ENCODE measurements at regions not wholly inside any gene's neighbourhood (a gene's known extent, or its start where the extent isn't known, plus 50 kb on each side); places are given as distances from the start of the nearest gene placed in this dataset.

GRCh38 chrX:9260603-9261002, 204.3 kb upstream of the TBL1X start:
- TF ChIP-seq CTCF (optimal IDR thresholded peaks at IDR 0.05 in 1 of 3, IDR thresholded peaks at IDR 0.05 in 1 of 3, conservative IDR thresholded peaks at IDR 0.05 in 1 of 3; ENCODE audit: extremely low read depth in 1 of 3, insufficient read depth in 2 of 3, low read length in 3 of 3) (no peak), EZH2 (IDR thresholded peaks at IDR 0.05; ENCODE audit: low read length) (no peak)
- no peaks in the 10 kb centered on the region for H3K27me3 ChIP-seq (ENCODE audit: control insufficient read depth, extremely low read depth, insufficient read depth, low read length)
- H4K20me1 ChIP-seq (ENCODE audit: control insufficient read depth, extremely low read depth, insufficient read depth, low read length): no peaks in the 10 kb centered on the region
- H3K4me3 ChIP-seq (ENCODE audit: control insufficient read depth in 2 of 3, extremely low read depth in 1 of 3, insufficient read depth in 2 of 3, low read depth in 1 of 3, low read length in 3 of 3): no peak overlapping the region
- FAIRE-seq (no peak), DNase-seq (ENCODE audit: low read depth, low spot score) (no peak)
- no peak overlapping the region for H3K27ac ChIP-seq (ENCODE audit: control insufficient read depth, insufficient read depth, low read length)
- H3K4me1 ChIP-seq (ENCODE audit: control insufficient read depth, extremely low read depth, insufficient read depth, low read length): no peaks in the 10 kb centered on the region
- no peaks in the 10 kb centered on the region for H3K9me1 ChIP-seq (ENCODE audit: control insufficient read depth, extremely low read depth, insufficient read depth, low read length)
- H2AFZ ChIP-seq (ENCODE audit: control insufficient read depth, low read length): no peak overlapping the region
- dilution Hi-C loops (cut with MboI; ENCODE audit: extremely low pct_ligation_motif_present, low sequenced_read_pairs): no loop called here
- H3K79me2 ChIP-seq (ENCODE audit: control insufficient read depth, insufficient read depth, low read length): no peaks in the 10 kb centered on the region
- no peak overlapping the region for H3K4me2 ChIP-seq (ENCODE audit: control insufficient read depth, extremely low read depth, insufficient read depth, low read depth, low read length)
- H3K9ac ChIP-seq (ENCODE audit: control insufficient read depth, extremely low read depth, insufficient read depth, low read length): no peak overlapping the region
- peaks cover 3% of the 10 kb centered on the region for H3K9me3 ChIP-seq (ENCODE audit: control insufficient read depth, low read depth, low read length)
- H3K36me3 ChIP-seq (ENCODE audit: control insufficient read depth in 2 of 2, extremely low read depth in 1 of 2, insufficient read depth in 2 of 2, low read length in 2 of 2): no peaks in the 10 kb centered on the region

GRCh38 chrX:9267415-9267814, 197.4 kb upstream of the TBL1X start:
- FAIRE-seq: no peak
- DNase-seq (ENCODE audit: low read depth, low spot score): no peak
- no peak overlapping the region for H3K9ac ChIP-seq (ENCODE audit: control insufficient read depth, extremely low read depth, insufficient read depth, low read length)
- dilution Hi-C loops (cut with MboI; ENCODE audit: extremely low pct_ligation_motif_present, low sequenced_read_pairs): no loop called here
- H3K79me2 ChIP-seq (ENCODE audit: control insufficient read depth, insufficient read depth, low read length): no peaks in the 10 kb centered on the region
- no peak overlapping the region for H3K27ac ChIP-seq (ENCODE audit: control insufficient read depth, insufficient read depth, low read length)
- no peaks in the 10 kb centered on the region for H3K9me3 ChIP-seq (ENCODE audit: control insufficient read depth, low read depth, low read length)
- no peak overlapping the region for H3K4me2 ChIP-seq (ENCODE audit: control insufficient read depth, extremely low read depth, insufficient read depth, low read depth, low read length)
- H2AFZ ChIP-seq (ENCODE audit: control insufficient read depth, low read length): no peak overlapping the region
- TF ChIP-seq EZH2 (IDR thresholded peaks at IDR 0.05; ENCODE audit: low read length): no peak
- no peak for TF ChIP-seq CTCF (optimal IDR thresholded peaks at IDR 0.05 in 1 of 3, IDR thresholded peaks at IDR 0.05 in 1 of 3, conservative IDR thresholded peaks at IDR 0.05 in 1 of 3; ENCODE audit: extremely low read depth in 1 of 3, insufficient read depth in 2 of 3, low read length in 3 of 3)
- no peaks in the 10 kb centered on the region for H3K4me1 ChIP-seq (ENCODE audit: control insufficient read depth, extremely low read depth, insufficient read depth, low read length)
- H3K9me1 ChIP-seq (ENCODE audit: control insufficient read depth, extremely low read depth, insufficient read depth, low read length): no peaks in the 10 kb centered on the region
- peaks cover 4% of the 10 kb centered on the region for H3K27me3 ChIP-seq (ENCODE audit: control insufficient read depth, extremely low read depth, insufficient read depth, low read length)
- no peaks in the 10 kb centered on the region for H4K20me1 ChIP-seq (ENCODE audit: control insufficient read depth, extremely low read depth, insufficient read depth, low read length)
- H3K4me3 ChIP-seq (ENCODE audit: control insufficient read depth in 2 of 3, extremely low read depth in 1 of 3, insufficient read depth in 2 of 3, low read depth in 1 of 3, low read length in 3 of 3): no peak overlapping the region
- H3K36me3 ChIP-seq (ENCODE audit: control insufficient read depth in 2 of 2, extremely low read depth in 1 of 2, insufficient read depth in 2 of 2, low read length in 2 of 2): no peaks in the 10 kb centered on the region

All from keratinocyte (primary cell).